ENCODE measurements at regions not wholly inside any gene's neighbourhood (a gene's known extent, or its start where the extent isn't known, plus 50 kb on each side); places are given as distances from the start of the nearest gene placed in this dataset.

GRCh38 chr5:145350513-145350912, 484.6 kb downstream of the PRELID2 start:
- Histone ChIP-seq H3K27ac (ENCODE audit: low read length) (no peak overlapping the region), H3K27me3 (ENCODE audit: control insufficient read depth, insufficient read depth, low read length) (no peaks in the 10 kb centered on the region), H3K36me3 (ENCODE audit: control insufficient read depth, insufficient read depth, low read length) (no peaks in the 10 kb centered on the region), H3K9me3 (ENCODE audit: control insufficient read depth, insufficient read depth, low read depth, low read length) (no peaks in the 10 kb centered on the region), H3K4me1 (ENCODE audit: control insufficient read depth, insufficient read depth, low read length) (no peaks in the 10 kb centered on the region), H3K4me3 (ENCODE audit: low read depth in 2 of 2, low read length in 2 of 2) (no peak overlapping the region)
- no peak for ATAC-seq
- intact Hi-C loops (cut with micrococcal nuclease; ENCODE audit: unreplicated experiment) (no loop called here), in situ Hi-C loops (cut with HindIII; ENCODE audit: low pct_unique_long_range_greater_than_20kb, low sequenced_read_pairs) (no loop called here)
- DNase-seq (ENCODE audit: low read depth, low spot score): no peak
- no TSS peak for BruUV-seq (replicated peaks)
- TF ChIP-seq TCF7L2 (IDR thresholded peaks at IDR 0.05; ENCODE audit: low read depth, low read length) (no peak), SIN3A (IDR thresholded peaks at IDR 0.05; ENCODE audit: borderline replicate concordance, insufficient read depth, low read depth, low read length) (no peak), POLR2AphosphoS5 (IDR thresholded peaks at IDR 0.05; ENCODE audit: low read depth, low read length) (no peak)
- TF ChIP-seq, protein P1, sequence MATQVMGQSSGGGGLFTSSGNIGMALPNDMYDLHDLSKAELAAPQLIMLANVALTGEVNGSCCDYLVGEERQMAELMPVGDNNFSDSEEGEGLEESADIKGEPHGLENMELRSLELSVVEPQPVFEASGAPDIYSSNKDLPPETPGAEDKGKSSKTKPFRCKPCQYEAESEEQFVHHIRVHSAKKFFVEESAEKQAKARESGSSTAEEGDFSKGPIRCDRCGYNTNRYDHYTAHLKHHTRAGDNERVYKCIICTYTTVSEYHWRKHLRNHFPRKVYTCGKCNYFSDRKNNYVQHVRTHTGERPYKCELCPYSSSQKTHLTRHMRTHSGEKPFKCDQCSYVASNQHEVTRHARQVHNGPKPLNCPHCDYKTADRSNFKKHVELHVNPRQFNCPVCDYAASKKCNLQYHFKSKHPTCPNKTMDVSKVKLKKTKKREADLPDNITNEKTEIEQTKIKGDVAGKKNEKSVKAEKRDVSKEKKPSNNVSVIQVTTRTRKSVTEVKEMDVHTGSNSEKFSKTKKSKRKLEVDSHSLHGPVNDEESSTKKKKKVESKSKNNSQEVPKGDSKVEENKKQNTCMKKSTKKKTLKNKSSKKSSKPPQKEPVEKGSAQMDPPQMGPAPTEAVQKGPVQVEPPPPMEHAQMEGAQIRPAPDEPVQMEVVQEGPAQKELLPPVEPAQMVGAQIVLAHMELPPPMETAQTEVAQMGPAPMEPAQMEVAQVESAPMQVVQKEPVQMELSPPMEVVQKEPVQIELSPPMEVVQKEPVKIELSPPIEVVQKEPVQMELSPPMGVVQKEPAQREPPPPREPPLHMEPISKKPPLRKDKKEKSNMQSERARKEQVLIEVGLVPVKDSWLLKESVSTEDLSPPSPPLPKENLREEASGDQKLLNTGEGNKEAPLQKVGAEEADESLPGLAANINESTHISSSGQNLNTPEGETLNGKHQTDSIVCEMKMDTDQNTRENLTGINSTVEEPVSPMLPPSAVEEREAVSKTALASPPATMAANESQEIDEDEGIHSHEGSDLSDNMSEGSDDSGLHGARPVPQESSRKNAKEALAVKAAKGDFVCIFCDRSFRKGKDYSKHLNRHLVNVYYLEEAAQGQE (IDR thresholded peaks at IDR 0.05; ENCODE audit: insufficient read depth in 1 of 2, low read depth in 2 of 2, low read length in 1 of 2): no peak
- TF ChIP-seq, protein P2, sequence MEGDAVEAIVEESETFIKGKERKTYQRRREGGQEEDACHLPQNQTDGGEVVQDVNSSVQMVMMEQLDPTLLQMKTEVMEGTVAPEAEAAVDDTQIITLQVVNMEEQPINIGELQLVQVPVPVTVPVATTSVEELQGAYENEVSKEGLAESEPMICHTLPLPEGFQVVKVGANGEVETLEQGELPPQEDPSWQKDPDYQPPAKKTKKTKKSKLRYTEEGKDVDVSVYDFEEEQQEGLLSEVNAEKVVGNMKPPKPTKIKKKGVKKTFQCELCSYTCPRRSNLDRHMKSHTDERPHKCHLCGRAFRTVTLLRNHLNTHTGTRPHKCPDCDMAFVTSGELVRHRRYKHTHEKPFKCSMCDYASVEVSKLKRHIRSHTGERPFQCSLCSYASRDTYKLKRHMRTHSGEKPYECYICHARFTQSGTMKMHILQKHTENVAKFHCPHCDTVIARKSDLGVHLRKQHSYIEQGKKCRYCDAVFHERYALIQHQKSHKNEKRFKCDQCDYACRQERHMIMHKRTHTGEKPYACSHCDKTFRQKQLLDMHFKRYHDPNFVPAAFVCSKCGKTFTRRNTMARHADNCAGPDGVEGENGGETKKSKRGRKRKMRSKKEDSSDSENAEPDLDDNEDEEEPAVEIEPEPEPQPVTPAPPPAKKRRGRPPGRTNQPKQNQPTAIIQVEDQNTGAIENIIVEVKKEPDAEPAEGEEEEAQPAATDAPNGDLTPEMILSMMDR (IDR thresholded peaks at IDR 0.05): no peak
- ChIA-PET POLR2A (no interaction called here), CTCF (no interaction called here)

DNA sequence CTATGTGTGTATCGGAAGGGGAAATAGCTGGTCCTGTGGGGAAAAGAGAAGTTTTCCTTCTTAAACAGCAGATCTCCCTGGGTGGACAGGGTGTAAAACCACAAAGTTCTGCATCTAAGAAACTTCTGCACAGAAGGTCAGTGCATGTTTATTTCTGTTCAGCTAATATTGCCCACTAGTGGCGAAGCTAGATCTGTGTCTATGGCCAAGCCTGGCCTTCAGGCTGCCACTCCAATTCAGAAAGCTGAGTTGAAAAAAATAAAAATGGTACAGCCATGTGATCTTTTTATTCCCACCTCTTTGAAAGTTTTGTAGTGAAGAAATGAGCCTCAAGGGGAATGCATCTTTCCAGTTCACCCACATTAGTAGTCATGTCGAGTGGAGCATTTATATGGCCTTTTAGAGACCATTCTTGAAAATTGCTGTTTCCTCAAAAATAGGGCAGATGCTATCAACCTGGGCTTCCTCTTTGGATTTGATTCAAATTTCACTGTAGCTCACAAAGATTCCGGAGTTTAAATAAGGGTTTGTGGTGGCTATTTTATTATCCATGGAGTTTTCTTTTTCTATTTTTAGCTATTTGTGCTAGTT, 488.0 kb downstream of the PRELID2 start:
- BruUV-seq (replicated peaks): no TSS peak
- TF ChIP-seq, protein P1 (IDR thresholded peaks at IDR 0.05; ENCODE audit: insufficient read depth in 1 of 2, low read depth in 2 of 2, low read length in 1 of 2): no peak
- no peak for TF ChIP-seq TCF7L2 (IDR thresholded peaks at IDR 0.05; ENCODE audit: low read depth, low read length)
- TF ChIP-seq, protein P2 (IDR thresholded peaks at IDR 0.05): peak; percentile 74
- no peak for DNase-seq (ENCODE audit: low read depth, low spot score)
- Histone ChIP-seq H3K36me3 (ENCODE audit: control insufficient read depth, insufficient read depth, low read length) (no peaks in the 10 kb centered on the region), H3K27me3 (ENCODE audit: control insufficient read depth, insufficient read depth, low read length) (no peaks in the 10 kb centered on the region), H3K4me1 (ENCODE audit: control insufficient read depth, insufficient read depth, low read length) (no peaks in the 10 kb centered on the region), H3K9me3 (ENCODE audit: control insufficient read depth, insufficient read depth, low read depth, low read length) (no peaks in the 10 kb centered on the region), H3K27ac (ENCODE audit: low read length) (no peak overlapping the region), H3K4me3 (ENCODE audit: low read depth in 2 of 2, low read length in 2 of 2) (no peak overlapping the region)
- CTCF ChIA-PET: no interaction called here
- in situ Hi-C loops (cut with HindIII; ENCODE audit: low pct_unique_long_range_greater_than_20kb, low sequenced_read_pairs): no loop called here
- intact Hi-C loops (cut with micrococcal nuclease; ENCODE audit: unreplicated experiment): loop anchor here (5.0 kb wide), 1 partner anchor 1145 kb away; no protein-coding TSS in a partner anchor
- peak; percentile 82 for ATAC-seq
- POLR2A ChIA-PET: no interaction called here
